ENCODE measurements at regions not wholly inside any gene's neighbourhood (a gene's known extent, or its start where the extent isn't known, plus 50 kb on each side); places are given as distances from the start of the nearest gene placed in this dataset.

DNA sequence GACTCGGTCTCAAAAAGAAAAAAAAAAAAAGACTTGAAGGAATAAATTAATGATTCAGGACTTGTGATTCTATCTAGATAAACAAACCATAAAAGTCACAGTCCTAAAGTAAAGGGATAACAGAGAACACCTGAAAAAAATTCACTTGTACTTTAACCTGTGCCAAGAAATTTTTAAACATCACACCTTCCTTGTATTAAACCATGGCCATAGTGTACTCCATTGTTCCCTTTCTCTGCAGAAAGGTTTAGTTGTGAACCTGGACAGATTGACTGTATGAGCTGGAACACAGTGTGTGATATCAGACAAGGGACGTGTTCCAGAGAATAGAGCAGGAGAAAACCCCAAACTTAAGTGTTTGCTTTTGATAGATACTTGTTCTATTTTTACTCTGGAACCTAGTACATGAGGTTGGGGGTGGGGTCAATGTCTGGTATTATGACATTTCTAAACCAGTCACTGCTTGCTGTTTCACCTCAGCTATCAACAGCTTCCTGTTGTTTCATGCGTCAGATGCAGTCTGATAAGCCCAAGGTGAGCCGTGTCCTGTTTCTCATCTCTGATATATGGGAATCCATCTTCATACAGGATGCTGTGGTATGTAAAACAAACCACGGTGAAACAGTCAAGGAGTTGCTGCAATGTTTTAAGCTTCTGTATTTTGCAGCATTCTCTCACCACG, 62.5 kb upstream of the ITGA1 start:
- DNase-seq (ENCODE audit: low read depth, low spot score) = no peak

DNA sequence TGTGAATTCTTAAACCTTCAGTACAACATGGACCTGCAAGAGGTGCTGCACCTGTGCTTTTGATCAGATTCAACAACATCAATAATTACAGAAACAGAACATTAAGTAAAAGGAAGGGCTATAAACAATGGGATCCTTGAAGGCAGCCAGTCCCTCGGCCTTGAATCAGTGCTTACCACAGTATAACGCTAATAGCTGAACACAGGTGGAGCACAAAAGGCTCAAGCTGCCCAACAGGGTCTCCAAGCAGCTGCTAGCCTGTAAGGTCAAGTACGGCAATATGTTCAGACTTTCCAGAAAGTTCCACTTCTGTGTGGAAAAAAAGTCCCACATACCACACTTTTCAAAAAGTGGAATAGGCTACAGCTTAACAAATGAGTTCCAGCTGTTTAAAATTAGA, 61.9 kb upstream of the ITGA1 start:
- DNase-seq (ENCODE audit: low read depth, low spot score) = no peak

- DNase-seq (ENCODE audit: low read depth, low spot score) = no peak
These were observed 60.7 kb upstream of the ITGA1 start for GRCh38 chr5:52727020-52727419.

GRCh38 chr5:52727576-52727975, 60.1 kb upstream of the ITGA1 start:
- no peak for DNase-seq (ENCODE audit: low read depth, low spot score)

DNA sequence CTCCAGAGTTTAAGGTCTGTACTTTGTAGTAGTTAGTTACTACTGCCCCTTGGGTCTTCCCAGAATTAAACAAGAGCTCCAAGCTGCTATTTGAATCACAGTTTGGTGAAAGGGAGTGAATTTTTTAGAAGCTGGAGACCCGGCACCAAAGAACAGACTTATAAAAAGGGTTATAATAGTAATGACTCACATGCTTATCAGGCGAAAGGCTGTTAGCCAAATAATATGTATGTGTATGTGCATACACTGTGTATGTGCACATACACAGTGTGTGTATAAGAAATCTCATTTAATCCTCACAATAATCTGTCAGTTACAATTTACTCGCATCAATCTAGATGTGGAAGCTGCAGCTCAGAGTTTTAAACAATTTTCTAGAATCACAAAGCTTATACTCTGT, 59.5 kb upstream of the ITGA1 start:
- no peak for DNase-seq (ENCODE audit: low read depth, low spot score)

GRCh38 chr5:52728686-52729085, 59.0 kb upstream of the ITGA1 start:
- DNase-seq (ENCODE audit: low read depth, low spot score) = no peak

GRCh38 chr5:52731274-52732027, 56.3 kb upstream of the ITGA1 start:
- DNase-seq (ENCODE audit: low read depth, low spot score) = no peak

- DNase-seq (ENCODE audit: low read depth, low spot score) = no peak
These were observed 53.2 kb upstream of the ITGA1 start for GRCh38 chr5:52734557-52734956.

- DNase-seq (ENCODE audit: low read depth, low spot score) = no peak
These were observed 52.6 kb upstream of the ITGA1 start for GRCh38 chr5:52735139-52735538.

All from smooth muscle cell of the brain vasculature (primary cell).